HG03571 (cell line): ENCODE measurements at regions not wholly inside any gene's neighbourhood (a gene's known extent, or its start where the extent isn't known, plus 50 kb on each side); places are given as distances from the start of the nearest gene placed in this dataset.
"Not testable (repeated sequence)": the region's sequence is repeated elsewhere in the genome, so short reads cannot be mapped to it uniquely, and the experiment has no call there.

Experiments
- ATAC-seq: cut with Tn5 transposase; IDR thresholded peaks from one replicate; pipeline ENCODE4 v1.9.1; 2021; ENCODE audit not compliant: unreplicated experiment

DNA sequence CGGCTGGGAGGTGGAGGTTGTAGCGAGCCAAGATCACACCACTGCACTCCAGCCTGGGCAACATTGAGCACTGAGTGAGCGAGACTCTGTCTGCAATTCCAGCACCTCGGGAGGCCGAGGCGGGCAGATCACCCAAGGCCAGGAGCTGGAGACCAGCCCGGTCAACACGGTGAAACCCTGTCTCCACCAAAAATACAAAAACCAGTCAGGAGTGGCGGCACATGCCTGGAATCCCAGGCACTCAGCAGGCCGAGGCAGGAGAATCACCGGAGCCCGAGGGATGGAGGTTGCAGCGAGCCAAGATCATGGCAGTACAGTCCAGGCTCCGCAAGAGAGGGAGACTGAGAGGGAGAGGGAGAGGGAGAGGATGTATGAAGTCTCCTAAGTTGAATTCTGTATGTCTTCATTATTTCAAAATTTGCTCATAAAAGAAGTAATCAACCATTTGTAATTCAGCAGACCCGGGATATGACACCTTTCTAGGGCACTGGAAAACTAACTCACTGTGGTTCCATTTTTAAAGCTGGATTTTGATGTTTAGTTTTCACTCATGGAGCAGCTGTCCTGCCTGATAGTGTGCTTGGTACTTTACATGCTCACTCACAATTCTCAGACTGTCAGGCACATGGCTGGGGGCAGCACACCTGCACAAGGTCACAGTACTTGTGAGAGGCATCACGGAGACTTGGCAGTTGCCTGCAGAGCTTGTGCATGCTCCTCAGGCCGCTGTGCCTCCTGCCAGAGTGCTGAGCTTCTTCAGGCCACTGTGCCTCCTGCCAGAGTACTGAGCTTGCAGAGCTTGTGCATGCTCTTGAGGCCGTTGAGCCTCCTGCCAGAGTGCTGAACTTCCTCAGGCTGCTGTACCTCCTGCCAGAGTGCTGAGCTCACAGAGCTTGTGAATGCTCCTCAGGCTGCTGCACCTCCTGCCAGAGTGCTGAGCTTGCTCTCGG lies 106.2 kb downstream of the ERMARD start:
- no peak for ATAC-seq

DNA sequence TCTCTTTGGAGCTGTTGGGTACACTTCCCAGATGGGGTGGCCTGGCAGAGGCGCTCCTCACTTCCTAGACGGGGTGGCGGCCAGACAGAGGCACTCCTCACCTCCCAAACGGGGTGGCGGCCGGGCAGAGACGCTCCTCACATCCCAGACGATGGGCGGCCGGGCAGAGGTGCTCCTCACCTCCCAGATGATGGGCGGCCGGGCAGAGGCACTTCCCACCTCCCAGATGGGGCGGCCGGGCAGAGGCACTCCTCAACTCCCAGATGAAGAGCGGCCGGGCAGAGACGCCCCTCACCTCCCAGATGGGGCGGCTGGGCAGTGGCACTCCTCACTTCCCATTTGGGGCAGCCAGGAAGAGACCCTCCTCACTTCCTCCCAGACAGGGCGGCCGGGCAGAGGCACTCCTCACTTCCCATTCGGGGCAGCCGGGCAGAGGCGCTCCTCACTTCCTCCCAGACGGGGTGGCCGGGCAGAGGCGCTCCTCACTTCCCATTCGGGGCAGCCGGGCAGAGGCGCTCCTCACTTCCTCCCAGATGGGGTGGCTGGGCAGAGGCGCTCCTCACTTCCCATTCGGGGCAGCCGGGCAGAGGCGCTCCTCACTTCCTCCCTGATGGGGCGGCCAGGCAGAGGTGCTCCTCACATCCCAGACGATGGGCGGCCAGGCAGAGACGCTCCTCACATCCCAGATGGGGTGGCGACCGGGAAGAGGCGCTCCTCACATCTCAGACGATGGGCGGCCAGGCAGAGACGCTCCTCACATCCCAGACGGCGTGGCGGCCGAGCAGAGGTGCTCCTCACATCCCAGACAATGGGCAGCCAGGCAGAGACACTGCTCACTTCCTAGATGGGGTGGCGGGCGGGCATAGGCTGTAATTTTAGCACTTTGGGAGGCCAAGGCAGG lies 105.3 kb downstream of the ERMARD start:
- not testable (repeated sequence) for ATAC-seq

DNA sequence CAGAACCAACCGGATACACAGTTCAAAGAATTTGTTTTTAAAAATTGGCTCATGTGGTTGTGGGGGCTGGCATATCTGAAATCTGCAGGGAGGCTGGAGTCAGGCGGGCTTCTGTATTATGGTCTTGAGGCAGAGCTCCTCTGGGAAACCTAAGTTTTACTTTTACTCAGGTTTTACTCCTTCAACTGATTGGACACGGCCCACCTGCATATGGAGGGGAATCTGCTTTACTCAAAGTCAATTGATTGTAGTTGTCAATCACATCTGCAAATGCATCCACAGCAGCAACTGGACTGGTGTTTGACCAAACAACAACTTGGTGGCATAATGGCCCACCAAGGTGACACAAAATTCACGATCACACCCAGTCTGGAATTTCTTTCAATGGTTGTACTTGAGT lies 103.4 kb downstream of the ERMARD start:
- ATAC-seq = no peak

DNA sequence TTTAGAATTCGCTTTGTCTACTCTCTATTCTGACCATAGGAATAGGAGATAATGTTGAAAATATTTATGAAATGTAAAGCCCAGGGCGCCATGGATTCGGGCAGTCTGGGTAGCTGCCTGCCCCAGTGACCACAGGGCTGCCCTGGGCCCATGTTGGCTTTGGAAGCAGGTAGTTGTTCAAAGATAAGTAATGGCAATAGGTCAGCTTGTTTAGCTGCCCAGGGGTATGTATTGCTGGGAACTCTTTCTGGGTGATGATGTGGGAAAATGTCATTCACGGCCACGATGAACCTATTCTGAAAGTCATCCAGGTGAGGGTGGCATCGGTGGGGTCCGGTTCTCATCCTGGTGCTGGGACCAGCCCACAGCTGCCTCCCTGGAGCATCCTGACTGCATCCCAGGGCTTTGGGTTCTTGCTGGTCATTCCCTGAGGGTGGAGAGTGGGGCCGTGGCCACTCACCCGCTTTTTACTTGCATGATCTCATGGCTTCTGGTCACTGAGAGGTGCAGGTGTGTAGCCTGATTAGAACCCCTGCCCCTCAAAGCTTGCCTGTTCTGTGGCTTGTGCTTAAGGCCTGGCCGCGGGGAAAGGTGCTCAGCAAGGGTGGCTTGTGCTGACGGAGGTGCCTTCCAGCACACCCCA lies 102.8 kb downstream of the ERMARD start:
- no peak for ATAC-seq

DNA sequence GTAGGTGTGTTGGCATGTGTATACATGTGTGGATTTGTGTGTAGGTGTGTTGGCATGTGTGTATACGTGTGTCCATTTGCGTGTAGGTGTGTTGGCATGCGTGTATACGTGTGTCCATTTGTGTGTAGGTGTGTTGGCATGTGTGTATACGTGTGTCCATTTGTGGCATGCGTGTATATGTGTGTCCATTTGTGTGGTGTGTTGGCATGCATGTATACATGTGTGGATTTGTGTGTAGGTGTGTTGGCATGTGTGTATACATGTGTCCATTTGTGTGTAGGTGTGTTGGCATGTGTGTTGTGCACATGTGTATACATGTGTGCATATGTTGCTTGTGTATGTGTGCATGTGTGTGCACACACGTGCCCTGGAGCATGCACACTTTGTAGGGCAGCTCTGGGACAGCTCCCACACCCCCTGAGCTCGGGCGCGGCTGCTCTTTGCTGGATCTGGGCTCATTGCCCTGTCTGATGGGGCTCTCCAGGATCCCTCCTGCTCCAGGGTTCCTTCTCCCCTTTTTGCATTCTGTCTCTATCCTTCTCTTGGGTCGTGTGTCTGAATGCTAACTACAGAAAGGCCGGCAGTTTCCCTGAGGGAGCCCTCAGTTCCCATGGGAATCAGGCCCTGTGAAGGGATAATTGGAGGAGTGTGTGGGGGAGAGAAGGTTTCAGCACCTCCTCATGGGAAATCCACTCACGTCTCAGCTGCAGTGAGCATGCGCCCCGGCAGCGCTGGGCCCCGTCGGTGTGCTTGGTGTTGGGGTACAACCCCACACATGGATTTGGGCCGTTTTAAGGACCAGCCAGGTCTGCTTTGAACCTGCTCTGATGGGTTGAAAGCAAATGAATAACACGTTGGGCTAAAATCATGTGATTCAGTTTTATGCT lies 102.0 kb downstream of the ERMARD start:
- no peak for ATAC-seq

DNA sequence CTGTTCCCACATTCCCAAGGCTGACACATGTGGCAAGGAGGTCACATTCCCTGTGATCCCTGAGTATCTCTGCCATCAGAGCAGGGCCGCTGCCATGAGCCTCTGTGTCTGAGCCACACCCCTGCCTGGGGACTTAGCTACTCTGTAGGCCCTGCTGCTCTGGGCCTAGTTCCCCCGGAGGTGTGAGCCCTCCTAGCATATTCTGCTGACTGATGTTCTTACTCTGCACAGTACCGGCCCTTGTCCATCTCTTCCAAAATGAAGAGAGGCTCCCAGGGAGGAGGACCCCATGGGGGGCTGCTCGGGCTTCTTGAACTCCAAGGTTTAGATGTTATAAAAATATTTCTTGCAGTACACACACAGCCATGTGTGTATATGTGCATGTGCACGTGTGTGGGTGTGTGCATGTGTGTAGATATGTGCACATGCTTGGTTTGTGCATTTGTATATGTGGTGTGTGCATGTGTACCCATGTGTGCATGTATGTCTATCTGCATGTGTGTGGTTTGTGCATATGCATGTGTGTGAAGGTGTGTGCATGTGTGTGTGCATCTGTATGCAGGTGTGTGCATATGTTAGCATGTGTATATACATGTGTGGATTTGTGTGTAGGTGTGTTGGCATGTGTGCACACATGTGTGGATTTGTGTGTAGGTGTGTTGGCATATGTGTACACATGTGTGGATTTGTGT lies 101.2 kb downstream of the ERMARD start:
- no peak for ATAC-seq

DNA sequence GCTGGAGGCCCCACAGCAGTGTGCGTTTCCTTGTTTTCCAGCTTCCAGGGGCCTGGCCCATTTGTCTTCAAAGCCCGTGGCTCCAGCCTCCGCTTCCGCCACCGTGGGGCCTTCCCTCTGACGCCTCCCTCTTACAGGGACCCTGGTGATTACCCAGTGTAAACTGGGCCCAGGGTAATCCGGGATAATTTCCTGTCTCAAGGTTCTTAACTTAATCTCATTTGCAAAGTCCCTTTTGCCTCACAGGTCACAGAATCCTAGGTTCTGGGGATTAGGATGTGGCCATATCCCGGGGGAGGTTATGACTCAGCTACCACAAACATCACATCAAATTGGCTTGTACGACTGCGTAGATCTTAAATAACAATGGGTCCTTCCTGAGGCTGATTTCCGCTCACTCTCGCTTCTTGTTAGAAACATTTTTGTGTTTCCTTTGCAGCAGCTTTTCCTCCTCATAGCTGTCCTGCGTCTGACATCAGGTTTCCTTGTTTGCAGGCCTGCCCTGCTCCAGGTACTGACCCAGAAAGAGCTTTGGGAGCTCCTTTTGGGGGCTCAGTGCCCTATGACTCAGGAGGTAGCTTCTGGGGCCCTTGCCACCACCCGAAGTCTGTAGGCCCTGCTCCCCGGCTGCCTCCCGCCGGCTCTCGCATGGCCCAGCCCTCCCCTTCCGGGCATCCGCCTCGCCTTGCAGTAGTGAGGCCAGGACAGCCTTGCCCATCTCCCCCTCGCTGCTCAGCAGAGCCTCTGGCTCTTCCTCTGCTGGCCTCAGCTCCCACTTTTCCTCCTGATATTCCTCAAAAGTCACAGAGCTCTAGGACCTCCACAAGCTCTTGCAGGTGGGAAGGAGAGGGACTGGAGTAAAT lies 100.5 kb downstream of the ERMARD start:
- no peak for ATAC-seq

DNA sequence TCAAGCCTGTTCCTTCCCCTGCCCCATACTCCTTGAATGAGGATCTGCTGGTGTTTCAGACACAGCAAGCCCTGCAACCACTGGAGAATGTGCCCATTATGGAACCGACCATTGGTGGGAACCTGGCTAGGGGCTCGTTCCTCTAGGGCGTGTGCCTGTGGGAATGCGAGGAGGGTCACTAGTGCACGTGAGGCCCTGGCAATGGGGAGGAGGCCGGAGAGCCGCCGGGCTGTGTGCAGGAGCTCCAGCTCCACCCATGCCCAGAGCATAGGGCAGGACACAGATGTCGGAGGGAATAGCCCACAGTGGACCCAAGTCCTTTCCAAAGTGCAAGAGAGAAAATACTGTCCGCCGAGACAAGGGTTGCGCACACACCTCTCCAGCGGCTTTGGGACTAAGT lies 99.3 kb downstream of the ERMARD start:
- no peak for ATAC-seq

DNA sequence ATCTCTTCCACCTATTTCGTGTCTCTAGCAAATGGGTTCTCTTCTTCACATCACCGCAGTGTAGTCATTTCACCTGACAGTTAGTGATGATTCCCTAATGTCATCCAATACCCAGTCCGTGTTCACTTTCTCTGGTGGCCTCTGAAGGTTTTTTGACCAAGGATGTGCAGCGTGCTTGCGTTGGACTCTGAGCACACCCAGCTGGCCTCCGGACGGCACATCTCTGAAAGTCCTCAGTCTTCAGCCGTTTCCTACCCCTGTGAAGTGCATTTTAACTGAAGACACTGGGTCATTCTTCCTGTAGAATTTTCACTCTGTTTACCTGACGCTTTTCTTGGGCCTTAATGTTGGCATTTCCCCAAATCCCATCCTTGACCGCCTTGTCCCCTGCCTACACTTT lies 98.7 kb downstream of the ERMARD start:
- no peak for ATAC-seq

DNA sequence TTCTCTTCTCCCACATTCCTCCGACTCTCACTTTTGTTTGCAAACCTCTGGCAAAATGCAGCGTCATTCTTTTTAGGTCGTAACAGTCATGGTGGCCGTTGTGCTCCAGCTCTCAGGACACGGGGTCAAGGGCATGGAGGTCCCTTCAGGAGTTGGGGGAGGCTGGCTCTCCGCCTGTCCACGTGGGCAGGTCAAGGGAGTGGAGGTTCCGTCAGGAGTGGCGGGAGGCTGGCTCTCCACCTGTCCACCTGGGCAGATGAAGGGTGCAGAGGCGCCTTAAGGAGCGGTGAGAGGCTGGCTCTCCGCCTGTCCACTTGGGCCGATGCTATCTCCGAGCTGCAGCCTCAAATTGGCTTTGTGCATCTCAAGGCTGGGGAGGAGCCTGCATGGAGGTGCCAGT lies 98.0 kb downstream of the ERMARD start:
- ATAC-seq = no peak

DNA sequence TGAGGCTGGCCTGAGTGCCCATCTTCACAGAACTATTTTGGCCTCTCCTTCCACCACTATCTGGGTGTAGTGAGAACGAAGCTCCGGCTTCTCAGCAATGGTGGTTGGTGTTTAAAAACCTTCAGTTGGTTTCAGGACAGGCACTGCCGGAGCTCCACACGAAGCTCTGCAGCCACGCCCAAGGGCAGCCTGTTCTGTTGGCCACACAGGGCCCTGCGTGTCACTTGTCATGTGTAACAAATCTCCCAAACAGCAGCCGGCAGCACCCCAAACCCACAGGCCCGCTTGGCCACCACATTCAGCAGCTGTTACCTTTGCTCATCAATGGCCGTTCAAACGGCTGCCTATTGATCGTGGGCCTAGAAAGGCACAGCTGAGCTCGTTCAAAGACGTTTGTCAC lies 97.5 kb downstream of the ERMARD start:
- no peak for ATAC-seq

DNA sequence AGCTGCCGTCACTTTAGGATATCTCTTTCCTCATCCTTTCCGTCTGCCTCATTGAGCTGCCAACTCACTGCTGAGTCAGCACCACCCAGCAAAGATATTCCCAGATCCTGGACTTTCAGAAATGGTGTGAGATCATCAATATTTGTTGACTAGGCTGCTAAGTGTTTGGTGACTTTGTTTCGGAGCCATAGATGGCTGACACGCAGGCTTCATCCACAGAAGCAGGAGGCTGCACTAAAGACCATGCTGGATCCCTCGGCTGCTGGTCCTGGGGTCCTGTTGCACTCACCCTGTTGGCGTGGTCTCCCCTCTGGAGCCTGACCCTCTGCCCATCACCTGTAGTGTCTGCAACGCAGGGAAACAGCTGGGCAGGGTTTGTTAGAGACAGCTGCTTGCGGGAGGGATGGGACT lies 96.5 kb downstream of the ERMARD start:
- no peak for ATAC-seq

DNA sequence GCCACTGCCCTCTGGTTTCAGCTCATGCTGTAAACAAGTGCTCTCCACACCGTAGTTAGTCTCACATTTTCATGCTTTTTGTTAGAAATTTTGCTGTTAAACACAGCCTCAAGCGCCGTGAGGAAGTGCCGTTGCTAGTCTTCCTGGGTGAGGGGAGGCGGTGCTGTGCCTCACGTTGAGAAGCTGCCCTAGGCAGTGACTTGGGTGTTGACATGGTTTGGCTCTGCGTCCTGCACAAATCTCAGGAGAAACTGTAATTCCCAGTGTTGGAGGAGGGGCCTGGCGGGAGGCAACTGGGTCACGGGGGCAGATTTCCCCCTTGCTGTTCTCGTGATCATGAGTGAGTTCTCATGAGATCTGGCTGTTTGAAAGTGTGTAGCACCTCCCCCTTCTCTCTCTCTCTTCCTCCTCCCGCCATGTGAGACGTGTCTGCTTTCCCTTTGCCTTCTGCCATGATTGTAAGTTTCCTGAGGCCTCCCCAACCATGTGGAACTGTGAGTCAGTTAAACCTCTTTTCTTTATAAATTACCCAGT lies 95.8 kb downstream of the ERMARD start:
- ATAC-seq = no peak

DNA sequence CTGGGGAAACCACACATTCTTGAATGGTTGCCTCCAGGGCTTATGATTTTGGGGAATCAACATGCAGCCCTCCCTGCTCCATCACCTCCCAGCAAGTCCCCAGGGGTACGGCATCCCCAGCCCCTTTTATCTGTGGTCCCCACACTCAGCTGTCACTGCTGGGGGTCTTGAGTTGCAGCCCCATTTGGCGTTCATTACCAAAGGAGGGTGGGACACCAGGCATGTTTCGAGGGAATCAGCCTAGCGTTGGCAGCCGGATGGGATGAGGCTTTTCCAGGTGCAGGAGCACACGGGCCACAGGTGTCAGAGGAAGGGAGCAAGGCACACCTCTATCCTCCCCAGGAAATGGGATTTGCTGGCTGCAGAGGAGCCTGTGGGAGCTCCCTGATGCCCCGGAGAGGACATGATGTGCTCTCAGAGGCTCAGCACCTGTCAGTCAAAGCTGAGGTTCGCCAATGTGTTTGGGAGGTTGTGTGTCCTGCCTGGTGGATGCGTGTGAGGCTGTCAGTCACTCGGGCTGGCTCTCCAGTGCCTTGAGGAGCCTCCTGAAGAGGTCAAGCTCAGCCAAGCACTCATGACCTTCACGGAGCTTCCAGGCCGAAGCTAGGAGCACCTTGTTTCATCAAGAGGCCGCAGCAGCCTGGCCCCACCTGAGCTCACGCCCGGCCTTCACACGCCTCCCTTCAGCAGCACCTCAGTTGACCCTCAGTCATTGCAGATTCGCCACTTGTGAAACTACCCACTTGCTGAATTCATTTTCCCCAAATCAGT lies 95.0 kb downstream of the ERMARD start:
- ATAC-seq = no peak

DNA sequence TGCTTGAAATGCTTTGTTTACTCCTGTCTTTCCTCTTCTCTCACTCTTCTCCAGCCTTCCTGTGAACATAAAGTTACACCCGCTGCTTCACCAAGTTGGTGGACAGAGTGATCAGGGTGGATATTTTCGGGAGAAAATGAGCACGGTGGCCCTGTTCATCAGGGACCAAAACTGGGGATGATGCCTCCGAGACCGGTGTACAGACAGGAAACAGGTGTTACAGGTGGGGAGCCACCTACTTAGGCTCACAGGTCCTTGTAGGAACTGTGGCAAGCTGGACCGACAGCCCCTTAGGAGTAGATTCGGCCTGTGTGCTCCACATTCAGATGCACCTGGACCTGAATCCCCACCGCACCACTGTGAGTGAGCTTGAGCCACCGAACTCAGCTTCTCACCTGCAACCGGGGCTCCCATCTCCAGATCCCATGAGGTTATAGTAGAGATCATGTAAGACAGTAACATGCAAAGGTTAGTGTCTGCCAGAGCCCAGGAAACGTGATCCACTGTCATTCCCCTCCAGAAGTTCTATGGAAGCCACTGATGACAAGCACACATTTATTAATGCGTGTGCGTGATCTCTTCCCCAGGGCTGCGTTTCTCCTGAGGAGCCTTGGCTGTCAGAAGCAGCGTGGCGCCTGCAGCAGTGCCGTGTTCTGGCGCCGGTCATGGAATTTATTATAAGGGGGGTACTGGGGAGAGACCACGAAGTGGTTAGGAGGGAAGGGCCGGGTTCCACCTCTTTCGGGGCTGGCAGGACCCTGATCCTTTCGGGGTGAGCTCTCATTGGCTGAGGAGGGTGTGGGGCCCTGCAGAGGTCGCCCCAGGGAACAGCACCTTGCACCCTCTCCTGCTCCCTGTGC lies 94.2 kb downstream of the ERMARD start:
- no peak for ATAC-seq

DNA sequence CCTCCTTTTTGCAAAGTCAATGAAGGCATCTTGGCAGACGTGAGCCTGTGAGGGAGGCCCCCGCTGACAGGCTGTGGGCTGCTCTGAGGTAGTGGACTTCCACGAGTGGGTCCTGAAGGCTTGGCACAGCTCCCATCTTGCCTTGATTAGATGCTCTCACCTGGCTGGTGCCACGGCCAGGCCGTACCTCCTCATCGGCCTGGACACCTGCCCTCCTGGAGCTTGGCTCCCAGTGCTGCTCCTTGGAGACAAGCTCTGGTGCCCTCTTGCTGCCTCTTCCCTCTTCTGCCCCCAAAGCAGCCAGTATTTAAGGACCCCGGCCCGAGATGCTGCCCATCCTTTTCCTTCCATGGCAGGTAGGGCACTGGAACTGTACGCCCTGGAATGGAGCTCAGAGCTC lies 93.5 kb downstream of the ERMARD start:
- ATAC-seq = no peak

DNA sequence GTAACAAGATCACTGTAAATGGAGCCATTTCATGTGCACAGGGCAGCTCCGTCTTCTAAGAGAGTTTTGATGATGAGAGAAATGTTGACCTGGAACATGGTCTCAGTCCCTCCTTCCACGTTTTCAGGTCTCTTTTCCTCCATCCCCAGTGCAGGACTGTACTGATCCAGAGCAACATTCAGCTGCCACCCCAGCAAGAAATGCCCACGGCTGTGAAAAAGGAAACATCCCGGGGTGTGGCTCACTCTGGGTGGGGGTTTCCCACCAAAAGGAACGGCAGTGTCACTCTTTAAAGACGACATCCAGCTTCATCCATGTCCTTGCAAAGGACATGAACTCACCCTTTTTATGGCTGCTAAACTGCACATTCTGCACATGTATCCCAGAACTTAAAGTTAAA lies 92.6 kb downstream of the ERMARD start:
- no peak for ATAC-seq
